Endothelial cell of umbilical vein (primary cell): ENCODE measurements at regions not wholly inside any gene's neighbourhood (a gene's known extent, or its start where the extent isn't known, plus 50 kb on each side); places are given as distances from the start of the nearest gene placed in this dataset.

ENCODE experiments used
- BruUV-seq: library from RNA; stranded (reverse); fragments of 400-500 nt; replicated peaks from 2 replicates; lab custom pipeline; 2021; lab: Mats Ljungman, UMichigan
- CTCF ChIA-PET: fragments of 300-600, 350-600 bp; sonication (Branson Sonifier 250); formaldehyde crosslinking; loops from one replicate; lab custom pipeline; 2021; ENCODE audit warnings: antibody characterized with exemption, inconsistent platforms; lab: Charles Lee
- POLR2A ChIA-PET: fragments of 300-600, 350-600 bp; sonication (Branson Sonifier 250); formaldehyde crosslinking; loops from one replicate; lab custom pipeline; 2021; ENCODE audit warnings: antibody characterized with exemption, inconsistent platforms; lab: Charles Lee
- DNase-seq: peaks from one replicate; pipeline ENCODE4 v3.0.0-alpha.2; 2011; ENCODE audit warnings: low read depth, low spot score
- FAIRE-seq: peaks from 2 replicates; lab custom pipeline; 2011; peaks lifted over from hg19 to GRCh38; lab: Jason Lieb, UNC
- H2AFZ ChIP-seq: 2 replicates; pipeline ENCODE4 v1.6.0; 2012; ENCODE audit warnings: low read depth, low read length, control low read depth, inconsistent platforms
- H3K27ac ChIP-seq: 2 replicates; pipeline ENCODE4 v1.5.1; 2011; ENCODE audit warnings: low read depth, mild to moderate bottlenecking, control low read depth, low read length, moderate library complexity; ENCODE audit not compliant: insufficient read depth
- H3K27me3 ChIP-seq, 2 experiments: 2 replicates each; pipeline versions ENCODE4 v1.6.0 to v1.6.1; 2011; ENCODE audit warnings: low read length in 2 of 2, mixed read lengths in 1 of 2; ENCODE audit not compliant: control insufficient read depth in 2 of 2, insufficient read depth in 2 of 2
- H3K36me3 ChIP-seq, 2 experiments: 2 replicates in 1 of 2; 3 replicates in 1 of 2; pipeline ENCODE4 v1.5.1; 2011; ENCODE audit warnings: low read length in 2 of 2, mild to moderate bottlenecking in 1 of 2, moderate library complexity in 1 of 2; ENCODE audit not compliant: control insufficient read depth in 2 of 2, insufficient read depth in 2 of 2; ENCODE audit errors: extremely low read depth in 1 of 2
- H3K4me1 ChIP-seq: 3 replicates; pipeline ENCODE4 v1.5.1; 2011; ENCODE audit warnings: mild to moderate bottlenecking, low read length; ENCODE audit not compliant: control insufficient read depth, insufficient read depth; ENCODE audit errors: extremely low read depth
- H3K4me2 ChIP-seq: 2 replicates; pipeline ENCODE4 v1.6.1; 2011; ENCODE audit warnings: low read length, control low read depth, mixed read lengths; ENCODE audit not compliant: insufficient read depth
- H3K4me3 ChIP-seq, 3 experiments: fragments of 200-600 bp in 1 of 3; sonication (generic), shearing (Covaris generic) in 1 of 3; replicated peaks in 1 of 3; 2 replicates each; pipeline ENCODE4 v1.5.1; 2011 to 2016; ENCODE audit warnings: control low read depth in 3 of 3, low read length in 3 of 3, mild to moderate bottlenecking in 2 of 3, inconsistent platforms in 1 of 3, low read depth in 1 of 3, moderate library complexity in 1 of 3; ENCODE audit not compliant: insufficient read depth in 1 of 3
- H3K79me2 ChIP-seq: 2 replicates; pipeline ENCODE4 v1.6.0; 2012; ENCODE audit warnings: low read length, inconsistent platforms; ENCODE audit not compliant: control insufficient read depth, insufficient read depth
- H3K9ac ChIP-seq: replicated peaks from 2 replicates; pipeline ENCODE3; 2011; ENCODE audit warnings: low read length, control low read depth; ENCODE audit not compliant: insufficient read depth; ENCODE audit errors: extremely low read depth
- H3K9me1 ChIP-seq: replicated peaks from 3 replicates; pipeline ENCODE4 v1.6.0; 2011; ENCODE audit warnings: mild to moderate bottlenecking, low read length; ENCODE audit not compliant: control insufficient read depth, insufficient read depth; ENCODE audit errors: extremely low read depth
- H3K9me3 ChIP-seq: replicated peaks from 2 replicates; pipeline ENCODE4 v1.5.1; 2012; ENCODE audit warnings: low read length, inconsistent platforms; ENCODE audit not compliant: control insufficient read depth, insufficient read depth
- H4K20me1 ChIP-seq: replicated peaks from 2 replicates; pipeline ENCODE3; 2011; ENCODE audit warnings: mild to moderate bottlenecking, low read length; ENCODE audit not compliant: control insufficient read depth, insufficient read depth; ENCODE audit errors: extremely low read depth
- CTCF ChIP-seq, 2 donors: IDR thresholded peaks; 1 replicate in 1 of 2; 2 replicates in 1 of 2; pipeline ENCODE4 v1.5.1; 2011; ENCODE audit warnings: low read length in 2 of 2, mild to moderate bottlenecking in 2 of 2, moderate library complexity in 2 of 2, control low read depth in 1 of 2, inconsistent platforms in 1 of 2, low read depth in 1 of 2; ENCODE audit not compliant: insufficient read depth in 1 of 2; ENCODE audit errors: extremely low read depth in 1 of 2
- EZH2 ChIP-seq: IDR thresholded peaks from 2 replicates; pipeline ENCODE4 v1.6.1; 2012; ENCODE audit warnings: borderline replicate concordance, low read depth, mild to moderate bottlenecking, moderate library complexity, low read length, inconsistent platforms; ENCODE audit not compliant: severe bottlenecking
- FOS ChIP-seq: IDR thresholded peaks from 2 replicates; pipeline ENCODE4 v1.6.1; 2011; ENCODE audit warnings: mild to moderate bottlenecking, low read length, moderate library complexity, borderline replicate concordance; ENCODE audit not compliant: insufficient read depth
- GATA2 ChIP-seq: IDR thresholded peaks from 2 replicates; pipeline ENCODE4 v1.7.0; 2011; ENCODE audit warnings: low read depth, mild to moderate bottlenecking, moderate library complexity, mixed read lengths, low read length; ENCODE audit not compliant: insufficient read length, insufficient read depth
- JUN ChIP-seq: IDR thresholded peaks from 2 replicates; pipeline ENCODE4 v1.6.1; 2011; ENCODE audit warnings: borderline replicate concordance, low read depth; ENCODE audit not compliant: insufficient read length, insufficient read depth
- MYC ChIP-seq: IDR thresholded peaks from one replicate; pipeline ENCODE4 v1.6.1; 2011; ENCODE audit warnings: mild to moderate bottlenecking, low read depth, low read length
- POLR2A ChIP-seq: IDR thresholded peaks from 2 replicates; pipeline ENCODE4 v1.6.1; 2012; ENCODE audit warnings: low read depth, mild to moderate bottlenecking, control low read depth, low read length
- POLR2AphosphoS5 ChIP-seq: IDR thresholded peaks from 2 replicates; pipeline ENCODE4 v1.6.1; 2012; ENCODE audit warnings: low read depth, mild to moderate bottlenecking, control low read depth, low read length, moderate library complexity; ENCODE audit not compliant: insufficient read depth
- dilution Hi-C: fragments of 300-500 bp; cut with MboI; formaldehyde crosslinking; loops from one replicate; pipeline ENCODE4 v1.15.0; 2019; ENCODE audit warnings: low sequenced_read_pairs; ENCODE audit not compliant: extremely low pct_ligation_motif_present
- intact Hi-C: fragments of 100-400 bp; cut with micrococcal nuclease; formaldehyde crosslinking; loops from one replicate; pipeline ENCODE4 v1.10.0; 2022
- TF ChIP-seq, protein P1 (sequence below): IDR thresholded peaks from 2 replicates; pipeline ENCODE4 v1.6.1; 2011; ENCODE audit not compliant: insufficient read depth, insufficient read length

DNA sequence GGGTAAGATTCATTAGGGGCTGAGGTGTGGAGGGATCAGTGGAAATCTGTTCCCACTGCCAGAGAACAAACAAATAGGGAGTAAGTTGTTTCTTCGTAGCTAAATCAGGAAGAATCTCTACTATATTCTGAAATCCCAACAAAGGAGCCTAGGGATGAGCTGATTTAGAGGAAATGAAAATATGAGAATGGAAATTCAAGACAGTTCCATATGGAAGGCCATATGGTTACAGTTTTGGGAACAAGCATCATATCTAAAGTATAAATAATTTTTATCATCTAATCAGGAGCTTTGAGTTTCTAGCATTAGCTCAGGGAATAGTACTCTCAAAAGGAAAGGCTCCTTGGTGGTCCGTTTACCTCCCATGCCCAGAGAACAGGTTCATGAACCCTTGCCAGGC is 218.2 kb downstream of the AASDH start:
- dilution Hi-C loops (no loop called here), intact Hi-C loops (no loop called here)
- Histone ChIP-seq H3K9ac (no peak overlapping the region), H3K4me1 (no peaks in the 10 kb centered on the region), H3K79me2 (no peaks in the 10 kb centered on the region), H3K9me1 (no peaks in the 10 kb centered on the region), H3K9me3 (no peaks in the 10 kb centered on the region), H3K4me2 (no peak overlapping the region), H3K4me3 (no peak overlapping the region), H3K36me3 (no peaks in the 10 kb centered on the region), H3K27me3 (no peaks in the 10 kb centered on the region), H4K20me1 (no peaks in the 10 kb centered on the region), H2AFZ (no peak overlapping the region), H3K27ac (no peak overlapping the region)
- ChIA-PET CTCF (no interaction called here), POLR2A (no interaction called here)
- FAIRE-seq (no peak), DNase-seq (no peak)
- no TSS peak for BruUV-seq
- TF ChIP-seq GATA2 (no peak), POLR2AphosphoS5 (no peak), MYC (no peak), POLR2A (no peak), EZH2 (no peak), FOS (no peak), JUN (no peak), CTCF (IDR thresholded peaks at IDR 0.05; ENCODE audit: extremely low read depth in 1 of 2, insufficient read depth in 1 of 2, low read depth in 1 of 2, low read length in 2 of 2) (no peak)
- TF ChIP-seq, protein P1, sequence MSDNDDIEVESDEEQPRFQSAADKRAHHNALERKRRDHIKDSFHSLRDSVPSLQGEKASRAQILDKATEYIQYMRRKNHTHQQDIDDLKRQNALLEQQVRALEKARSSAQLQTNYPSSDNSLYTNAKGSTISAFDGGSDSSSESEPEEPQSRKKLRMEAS = no peak
